ENCODE measurements at regions not wholly inside any gene's neighbourhood (a gene's known extent, or its start where the extent isn't known, plus 50 kb on each side); places are given as distances from the start of the nearest gene placed in this dataset.

- Histone ChIP-seq H3K36me3 (ENCODE audit: control insufficient read depth in 3 of 3, insufficient read depth in 2 of 3, low read depth in 1 of 3, low read length in 3 of 3) (no peaks in the 10 kb centered on the region), H3K9me3 (ENCODE audit: control insufficient read depth in 2 of 2, insufficient read depth in 1 of 2, low read depth in 1 of 2, low read length in 1 of 2) (no peaks in the 10 kb centered on the region), H3K4me3 (ENCODE audit: low read depth in 1 of 3, low read length in 3 of 3) (no peak overlapping the region), H3K4me1 (ENCODE audit: control insufficient read depth in 3 of 3, insufficient read depth in 2 of 3, low read depth in 1 of 3, low read length in 2 of 3) (no peaks in the 10 kb centered on the region), H3K27ac (ENCODE audit: low read depth in 1 of 3, low read length in 2 of 3) (no peak overlapping the region), H3K27me3 (ENCODE audit: control insufficient read depth in 3 of 3, insufficient read depth in 3 of 3, low read length in 3 of 3) (no peaks in the 10 kb centered on the region)
- no peak for FAIRE-seq
- 73 to 78% (median 76%) methylated on average over 3 of the region's 3 CpGs for WGBS, 3 donors
- DNase-seq: no peak
Observed at GRCh38 chr9:99736291-99736690, 85.4 kb upstream of the NR4A3 start.

GRCh38 chr9:99737649-99738048, 84.0 kb upstream of the NR4A3 start:
- Histone ChIP-seq H3K36me3 (ENCODE audit: control insufficient read depth in 3 of 3, insufficient read depth in 2 of 3, low read depth in 1 of 3, low read length in 3 of 3) (no peaks in the 10 kb centered on the region), H3K4me3 (ENCODE audit: low read depth in 1 of 3, low read length in 3 of 3) (no peak overlapping the region), H3K27me3 (ENCODE audit: control insufficient read depth in 3 of 3, insufficient read depth in 3 of 3, low read length in 3 of 3) (no peaks in the 10 kb centered on the region), H3K27ac (ENCODE audit: low read depth in 1 of 3, low read length in 2 of 3) (no peak overlapping the region), H3K4me1 (ENCODE audit: control insufficient read depth in 3 of 3, insufficient read depth in 2 of 3, low read depth in 1 of 3, low read length in 2 of 3) (no peaks in the 10 kb centered on the region), H3K9me3 (ENCODE audit: control insufficient read depth in 2 of 2, insufficient read depth in 1 of 2, low read depth in 1 of 2, low read length in 1 of 2) (no peaks in the 10 kb centered on the region)
- WGBS, 3 donors: 86 to 89% (median 89%) methylated on average over 4 of the region's 4 CpGs
- FAIRE-seq: no peak
- DNase-seq: no peak

GRCh38 chr9:99743006-99743405, 78.7 kb upstream of the NR4A3 start:
- no peaks in the 10 kb centered on the region for H3K9me3 ChIP-seq (ENCODE audit: control insufficient read depth in 2 of 2, insufficient read depth in 1 of 2, low read depth in 1 of 2, low read length in 1 of 2)
- FAIRE-seq (no peak), DNase-seq (no peak)
- no peaks in the 10 kb centered on the region for H3K4me1 ChIP-seq (ENCODE audit: control insufficient read depth in 3 of 3, insufficient read depth in 2 of 3, low read depth in 1 of 3, low read length in 2 of 3)
- H3K36me3 ChIP-seq (ENCODE audit: control insufficient read depth in 3 of 3, insufficient read depth in 2 of 3, low read depth in 1 of 3, low read length in 3 of 3): no peaks in the 10 kb centered on the region
- no peak overlapping the region for H3K27ac ChIP-seq (ENCODE audit: low read depth in 1 of 3, low read length in 2 of 3)
- no peak overlapping the region for H3K4me3 ChIP-seq (ENCODE audit: low read depth in 1 of 3, low read length in 3 of 3)
- WGBS, 3 donors: 36 to 62% (median 54%) methylated on average over 2 of the region's 2 CpGs
- no peaks in the 10 kb centered on the region for H3K27me3 ChIP-seq (ENCODE audit: control insufficient read depth in 3 of 3, insufficient read depth in 3 of 3, low read length in 3 of 3)

- Histone ChIP-seq H3K27ac (ENCODE audit: low read depth in 1 of 3, low read length in 2 of 3) (no peak overlapping the region), H3K4me3 (ENCODE audit: low read depth in 1 of 3, low read length in 3 of 3) (no peak overlapping the region), H3K36me3 (ENCODE audit: control insufficient read depth in 3 of 3, insufficient read depth in 2 of 3, low read depth in 1 of 3, low read length in 3 of 3) (no peaks in the 10 kb centered on the region), H3K4me1 (ENCODE audit: control insufficient read depth in 3 of 3, insufficient read depth in 2 of 3, low read depth in 1 of 3, low read length in 2 of 3) (no peaks in the 10 kb centered on the region), H3K27me3 (ENCODE audit: control insufficient read depth in 3 of 3, insufficient read depth in 3 of 3, low read length in 3 of 3) (no peaks in the 10 kb centered on the region), H3K9me3 (ENCODE audit: control insufficient read depth in 2 of 2, insufficient read depth in 1 of 2, low read depth in 1 of 2, low read length in 1 of 2) (no peaks in the 10 kb centered on the region)
- 75 to 88% (median 77%) methylated on average over 3 of the region's 3 CpGs for WGBS, 3 donors
- DNase-seq (no peak), FAIRE-seq (no peak)
Observed at GRCh38 chr9:99743455-99743854, 78.2 kb upstream of the NR4A3 start.

GRCh38 chr9:99744132-99744531, 77.6 kb upstream of the NR4A3 start:
- H3K27me3 ChIP-seq (ENCODE audit: control insufficient read depth in 3 of 3, insufficient read depth in 3 of 3, low read length in 3 of 3): no peaks in the 10 kb centered on the region
- H3K4me3 ChIP-seq (ENCODE audit: low read depth in 1 of 3, low read length in 3 of 3): no peak overlapping the region
- no peak for DNase-seq
- H3K36me3 ChIP-seq (ENCODE audit: control insufficient read depth in 3 of 3, insufficient read depth in 2 of 3, low read depth in 1 of 3, low read length in 3 of 3): no peaks in the 10 kb centered on the region
- H3K9me3 ChIP-seq (ENCODE audit: control insufficient read depth in 2 of 2, insufficient read depth in 1 of 2, low read depth in 1 of 2, low read length in 1 of 2): no peaks in the 10 kb centered on the region
- WGBS, 3 donors: 67 to 75% (median 71%) methylated on average over 1 of the region's 1 CpG
- no peak for FAIRE-seq
- H3K4me1 ChIP-seq (ENCODE audit: control insufficient read depth in 3 of 3, insufficient read depth in 2 of 3, low read depth in 1 of 3, low read length in 2 of 3): no peaks in the 10 kb centered on the region
- no peak overlapping the region for H3K27ac ChIP-seq (ENCODE audit: low read depth in 1 of 3, low read length in 2 of 3)

GRCh38 chr9:99745085-99745484, 76.6 kb upstream of the NR4A3 start:
- DNase-seq (no peak), FAIRE-seq (no peak)
- H3K9me3 ChIP-seq (ENCODE audit: control insufficient read depth in 2 of 2, insufficient read depth in 1 of 2, low read depth in 1 of 2, low read length in 1 of 2): no peaks in the 10 kb centered on the region
- no peaks in the 10 kb centered on the region for H3K27me3 ChIP-seq (ENCODE audit: control insufficient read depth in 3 of 3, insufficient read depth in 3 of 3, low read length in 3 of 3)
- no peak overlapping the region for H3K4me3 ChIP-seq (ENCODE audit: low read depth in 1 of 3, low read length in 3 of 3)
- WGBS, 3 donors: 84 to 88% (median 86%) methylated on average over 4 of the region's 4 CpGs
- H3K27ac ChIP-seq (ENCODE audit: low read depth in 1 of 3, low read length in 2 of 3): no peak overlapping the region
- H3K36me3 ChIP-seq (ENCODE audit: control insufficient read depth in 3 of 3, insufficient read depth in 2 of 3, low read depth in 1 of 3, low read length in 3 of 3): no peaks in the 10 kb centered on the region
- H3K4me1 ChIP-seq (ENCODE audit: control insufficient read depth in 3 of 3, insufficient read depth in 2 of 3, low read depth in 1 of 3, low read length in 2 of 3): no peaks in the 10 kb centered on the region

GRCh38 chr9:99746406-99746805, 75.3 kb upstream of the NR4A3 start:
- 73 to 95% (median 88%) methylated on average over 1 of the region's 1 CpG for WGBS, 3 donors
- no peak for FAIRE-seq
- DNase-seq: no peak
- Histone ChIP-seq H3K27me3 (ENCODE audit: control insufficient read depth in 3 of 3, insufficient read depth in 3 of 3, low read length in 3 of 3) (no peaks in the 10 kb centered on the region), H3K9me3 (ENCODE audit: control insufficient read depth in 2 of 2, insufficient read depth in 1 of 2, low read depth in 1 of 2, low read length in 1 of 2) (no peaks in the 10 kb centered on the region), H3K4me1 (ENCODE audit: control insufficient read depth in 3 of 3, insufficient read depth in 2 of 3, low read depth in 1 of 3, low read length in 2 of 3) (no peaks in the 10 kb centered on the region), H3K27ac (ENCODE audit: low read depth in 1 of 3, low read length in 2 of 3) (no peak overlapping the region), H3K4me3 (ENCODE audit: low read depth in 1 of 3, low read length in 3 of 3) (no peak overlapping the region), H3K36me3 (ENCODE audit: control insufficient read depth in 3 of 3, insufficient read depth in 2 of 3, low read depth in 1 of 3, low read length in 3 of 3) (no peaks in the 10 kb centered on the region)

- no peak overlapping the region for H3K27ac ChIP-seq (ENCODE audit: low read depth in 1 of 3, low read length in 2 of 3)
- DNase-seq (no peak), FAIRE-seq (no peak)
- H3K9me3 ChIP-seq (ENCODE audit: control insufficient read depth in 2 of 2, insufficient read depth in 1 of 2, low read depth in 1 of 2, low read length in 1 of 2): no peaks in the 10 kb centered on the region
- H3K36me3 ChIP-seq (ENCODE audit: control insufficient read depth in 3 of 3, insufficient read depth in 2 of 3, low read depth in 1 of 3, low read length in 3 of 3): no peaks in the 10 kb centered on the region
- H3K4me3 ChIP-seq (ENCODE audit: low read depth in 1 of 3, low read length in 3 of 3): no peak overlapping the region
- no peaks in the 10 kb centered on the region for H3K27me3 ChIP-seq (ENCODE audit: control insufficient read depth in 3 of 3, insufficient read depth in 3 of 3, low read length in 3 of 3)
- no peaks in the 10 kb centered on the region for H3K4me1 ChIP-seq (ENCODE audit: control insufficient read depth in 3 of 3, insufficient read depth in 2 of 3, low read depth in 1 of 3, low read length in 2 of 3)
Observed at GRCh38 chr9:99748266-99748665, 73.4 kb upstream of the NR4A3 start.

- FAIRE-seq: no peak
Observed at GRCh38 chr9:99748676-99749075, 73.0 kb upstream of the NR4A3 start.

More at GRCh38 chr9:99748676-99749075, 73.0 kb upstream of the NR4A3 start:
- WGBS, 3 donors: 69 to 84% (median 73%) methylated on average over 1 of the region's 1 CpG
- Histone ChIP-seq H3K4me3 (ENCODE audit: low read depth in 1 of 3, low read length in 3 of 3) (no peak overlapping the region), H3K27me3 (ENCODE audit: control insufficient read depth in 3 of 3, insufficient read depth in 3 of 3, low read length in 3 of 3) (no peaks in the 10 kb centered on the region), H3K9me3 (ENCODE audit: control insufficient read depth in 2 of 2, insufficient read depth in 1 of 2, low read depth in 1 of 2, low read length in 1 of 2) (no peaks in the 10 kb centered on the region), H3K27ac (ENCODE audit: low read depth in 1 of 3, low read length in 2 of 3) (no peak overlapping the region), H3K4me1 (ENCODE audit: control insufficient read depth in 3 of 3, insufficient read depth in 2 of 3, low read depth in 1 of 3, low read length in 2 of 3) (no peaks in the 10 kb centered on the region), H3K36me3 (ENCODE audit: control insufficient read depth in 3 of 3, insufficient read depth in 2 of 3, low read depth in 1 of 3, low read length in 3 of 3) (no peaks in the 10 kb centered on the region)
- DNase-seq: no peak
